ENCODE measurements at regions not wholly inside any gene's neighbourhood (a gene's known extent, or its start where the extent isn't known, plus 50 kb on each side); places are given as distances from the start of the nearest gene placed in this dataset.

DNA sequence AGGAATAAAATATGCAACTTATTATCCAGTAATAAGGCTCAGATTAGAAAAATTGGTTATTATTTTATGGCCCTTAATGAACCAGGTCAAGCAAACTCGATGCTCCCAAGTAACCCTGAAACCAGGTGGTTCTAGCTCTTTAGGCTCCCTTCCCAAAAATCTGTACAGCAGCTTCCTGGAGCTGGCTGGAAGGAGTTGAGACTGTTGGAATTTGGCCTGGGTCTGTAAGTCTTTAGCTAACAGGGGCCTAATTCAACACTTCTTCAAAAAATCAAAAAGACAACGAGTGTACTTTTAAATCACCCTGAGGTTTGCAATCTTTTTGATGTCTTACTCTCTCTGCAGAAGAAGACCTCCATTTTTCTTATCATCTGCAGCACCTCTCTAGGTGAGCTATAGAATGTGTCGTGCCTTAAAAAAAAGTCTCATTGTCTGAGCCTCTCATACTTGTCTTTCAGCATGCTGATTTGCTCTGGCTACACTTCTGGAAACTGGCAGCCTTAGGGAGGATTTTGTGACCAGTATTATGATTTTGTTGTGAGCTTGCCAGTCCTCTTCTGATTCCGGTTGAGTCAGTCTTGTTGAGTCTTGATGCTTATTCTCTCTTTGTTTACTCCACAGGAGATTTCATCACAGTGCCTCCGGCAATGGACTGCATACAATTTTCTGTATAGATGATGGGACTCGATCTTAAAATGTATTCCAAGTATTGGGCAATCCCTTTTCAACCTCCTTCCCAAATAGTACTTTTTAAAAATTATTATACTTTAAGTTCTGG is 235.0 kb upstream of the KBTBD8 start:
- no peak overlapping the region for H3K18ac ChIP-seq (ENCODE audit: low read depth in 1 of 2, low read length in 2 of 2)
- H3K14ac ChIP-seq (ENCODE audit: low read length in 2 of 2) = no peak overlapping the region
- H2BK12ac ChIP-seq (ENCODE audit: low read length in 2 of 2) = no peak overlapping the region
- no peak overlapping the region for H3K27ac ChIP-seq (ENCODE audit: low read length, poor library complexity, severe bottlenecking)
- H2BK120ac ChIP-seq (ENCODE audit: low read depth, low read length) = no peak overlapping the region
- no peak overlapping the region for H2AK5ac ChIP-seq (ENCODE audit: low read length, severe bottlenecking)
- no peaks in the 10 kb centered on the region for H3K4me1 ChIP-seq (ENCODE audit: control insufficient read depth, insufficient read depth, low read depth, low read length)
- no peaks in the 10 kb centered on the region for H3K79me1 ChIP-seq (replicated peaks; ENCODE audit: low read length, poor library complexity, severe bottlenecking)
- no peaks in the 10 kb centered on the region for H3K36me3 ChIP-seq (ENCODE audit: control insufficient read depth in 1 of 2, insufficient read depth in 2 of 2, low read depth in 1 of 2, low read length in 2 of 2)
- H3K4me2 ChIP-seq (ENCODE audit: low read length, poor library complexity, severe bottlenecking) = no peak overlapping the region
- H3K4ac ChIP-seq (ENCODE audit: low read depth in 1 of 2, low read length in 2 of 2) = no peak overlapping the region
- no peak overlapping the region for H4K8ac ChIP-seq (ENCODE audit: low read length)
- H2BK5ac ChIP-seq (ENCODE audit: low read depth, low read length, poor library complexity, severe bottlenecking) = no peak overlapping the region
- H2AFZ ChIP-seq (ENCODE audit: low read depth, low read length) = no peak overlapping the region
- no peak overlapping the region for H3K9ac ChIP-seq (ENCODE audit: low read length)
- H3K23ac ChIP-seq (ENCODE audit: low read length in 2 of 2) = no peak overlapping the region
- H3K27me3 ChIP-seq (ENCODE audit: control insufficient read depth in 1 of 2, insufficient read depth in 1 of 2, low read length in 2 of 2) = no peaks in the 10 kb centered on the region
- H2BK15ac ChIP-seq (ENCODE audit: low read depth, poor library complexity, severe bottlenecking) = no peak overlapping the region
- no peak overlapping the region for H3K4me3 ChIP-seq (ENCODE audit: insufficient read depth in 1 of 2, low read depth in 1 of 2, low read length in 2 of 2)
- no peaks in the 10 kb centered on the region for H3K9me3 ChIP-seq (ENCODE audit: control insufficient read depth, low read length)
- WGBS = 83% methylated on average over 3 of the region's 6 CpGs
- DNase-seq = peak; percentile 18
- no peak overlapping the region for H4K91ac ChIP-seq (ENCODE audit: low read length)

DNA sequence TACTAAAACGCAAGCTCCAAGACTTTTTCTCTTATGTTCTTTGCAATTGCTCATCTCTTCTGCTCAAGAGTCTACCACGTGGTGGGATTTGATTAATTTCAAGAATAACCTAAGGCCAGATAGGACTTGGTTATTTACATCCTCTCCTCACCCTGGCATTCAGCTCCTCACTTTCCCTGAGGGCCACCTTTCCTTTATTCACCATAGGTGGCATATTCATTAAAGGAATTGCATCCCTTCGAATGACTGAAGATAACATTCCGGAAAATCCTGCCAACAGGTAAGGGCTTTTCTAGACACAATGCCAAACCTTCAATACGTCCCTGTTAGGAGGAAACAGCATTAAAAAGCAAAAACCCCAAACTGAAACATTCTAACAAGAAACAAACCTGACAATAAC is 220.0 kb upstream of the KBTBD8 start:
- H3K18ac ChIP-seq (ENCODE audit: low read depth in 1 of 2, low read length in 2 of 2) = no peak overlapping the region
- H3K36me3 ChIP-seq (ENCODE audit: control insufficient read depth in 1 of 2, insufficient read depth in 2 of 2, low read depth in 1 of 2, low read length in 2 of 2) = no peaks in the 10 kb centered on the region
- H3K4ac ChIP-seq (ENCODE audit: low read depth in 1 of 2, low read length in 2 of 2) = no peak overlapping the region
- no peak overlapping the region for H3K27ac ChIP-seq (ENCODE audit: low read length, poor library complexity, severe bottlenecking)
- no peak overlapping the region for H3K23ac ChIP-seq (ENCODE audit: low read length in 2 of 2)
- no peaks in the 10 kb centered on the region for H3K79me1 ChIP-seq (replicated peaks; ENCODE audit: low read length, poor library complexity, severe bottlenecking)
- H3K9me3 ChIP-seq (ENCODE audit: control insufficient read depth, low read length) = no peaks in the 10 kb centered on the region
- no peak overlapping the region for H2BK15ac ChIP-seq (ENCODE audit: low read depth, poor library complexity, severe bottlenecking)
- H2BK120ac ChIP-seq (ENCODE audit: low read depth, low read length) = no peak overlapping the region
- 69% methylated on average over 5 of the region's 5 CpGs for WGBS
- no peak overlapping the region for H2BK5ac ChIP-seq (ENCODE audit: low read depth, low read length, poor library complexity, severe bottlenecking)
- no peak overlapping the region for H4K91ac ChIP-seq (ENCODE audit: low read length)
- peaks cover 0 to 6% of the 10 kb centered on the region in 2 experiments for H3K27me3 ChIP-seq (ENCODE audit: control insufficient read depth in 1 of 2, insufficient read depth in 1 of 2, low read length in 2 of 2)
- no peak overlapping the region for H2BK12ac ChIP-seq (ENCODE audit: low read length in 2 of 2)
- no peak overlapping the region for H4K8ac ChIP-seq (ENCODE audit: low read length)
- H2AFZ ChIP-seq (ENCODE audit: low read depth, low read length) = no peak overlapping the region
- no peaks in the 10 kb centered on the region for H3K4me1 ChIP-seq (ENCODE audit: control insufficient read depth, insufficient read depth, low read depth, low read length)
- DNase-seq = no peak
- H3K14ac ChIP-seq (ENCODE audit: low read length in 2 of 2) = no peak overlapping the region
- no peak overlapping the region for H3K4me3 ChIP-seq (ENCODE audit: insufficient read depth in 1 of 2, low read depth in 1 of 2, low read length in 2 of 2)
- H3K9ac ChIP-seq (ENCODE audit: low read length) = no peak overlapping the region
- no peak overlapping the region for H3K4me2 ChIP-seq (ENCODE audit: low read length, poor library complexity, severe bottlenecking)
- no peak overlapping the region for H2AK5ac ChIP-seq (ENCODE audit: low read length, severe bottlenecking)

DNA sequence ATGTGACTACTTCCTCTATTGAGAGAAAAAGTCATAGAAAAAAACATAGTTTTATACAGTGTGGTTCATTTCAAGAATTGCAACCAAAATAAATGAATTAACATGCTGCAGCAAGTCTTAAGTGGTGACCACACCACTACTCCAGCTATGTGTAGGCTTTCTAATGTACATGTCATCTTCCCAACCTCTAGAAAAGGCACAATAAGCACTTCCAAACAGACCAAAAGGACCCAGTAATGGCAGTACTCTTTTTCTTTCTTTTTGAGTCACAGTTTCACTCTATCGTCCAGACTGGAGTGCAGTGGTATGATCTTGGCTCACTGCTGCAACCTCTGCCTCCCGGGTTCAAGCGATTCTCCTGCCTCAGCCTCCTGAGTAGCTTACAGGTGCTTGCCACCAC is 219.3 kb upstream of the KBTBD8 start:
- H3K9ac ChIP-seq (ENCODE audit: low read length) = no peak overlapping the region
- H3K27ac ChIP-seq (ENCODE audit: low read length, poor library complexity, severe bottlenecking) = no peak overlapping the region
- H4K91ac ChIP-seq (ENCODE audit: low read length) = no peak overlapping the region
- no peak overlapping the region for H4K8ac ChIP-seq (ENCODE audit: low read length)
- no peak for DNase-seq
- no peak overlapping the region for H2BK120ac ChIP-seq (ENCODE audit: low read depth, low read length)
- no peak overlapping the region for H2BK12ac ChIP-seq (ENCODE audit: low read length in 2 of 2)
- H3K4ac ChIP-seq (ENCODE audit: low read depth in 1 of 2, low read length in 2 of 2) = no peak overlapping the region
- no peak overlapping the region for H3K14ac ChIP-seq (ENCODE audit: low read length in 2 of 2)
- H3K9me3 ChIP-seq (ENCODE audit: control insufficient read depth, low read length) = no peaks in the 10 kb centered on the region
- no peak overlapping the region for H2AK5ac ChIP-seq (ENCODE audit: low read length, severe bottlenecking)
- no peak overlapping the region for H3K18ac ChIP-seq (ENCODE audit: low read depth in 1 of 2, low read length in 2 of 2)
- no peak overlapping the region for H3K23ac ChIP-seq (ENCODE audit: low read length in 2 of 2)
- no peak overlapping the region for H2BK15ac ChIP-seq (ENCODE audit: low read depth, poor library complexity, severe bottlenecking)
- H2BK5ac ChIP-seq (ENCODE audit: low read depth, low read length, poor library complexity, severe bottlenecking) = no peak overlapping the region
- H3K27me3 ChIP-seq (ENCODE audit: control insufficient read depth in 1 of 2, insufficient read depth in 1 of 2, low read length in 2 of 2) = peaks cover 0 to 6% of the 10 kb centered on the region in 2 experiments
- H3K4me1 ChIP-seq (ENCODE audit: control insufficient read depth, insufficient read depth, low read depth, low read length) = no peaks in the 10 kb centered on the region
- 96% methylated on average over 3 of the region's 3 CpGs for WGBS
- no peak overlapping the region for H2AFZ ChIP-seq (ENCODE audit: low read depth, low read length)
- no peaks in the 10 kb centered on the region for H3K79me1 ChIP-seq (replicated peaks; ENCODE audit: low read length, poor library complexity, severe bottlenecking)
- H3K4me2 ChIP-seq (ENCODE audit: low read length, poor library complexity, severe bottlenecking) = no peak overlapping the region
- H3K36me3 ChIP-seq (ENCODE audit: control insufficient read depth in 1 of 2, insufficient read depth in 2 of 2, low read depth in 1 of 2, low read length in 2 of 2) = no peaks in the 10 kb centered on the region
- no peak overlapping the region for H3K4me3 ChIP-seq (ENCODE audit: insufficient read depth in 1 of 2, low read depth in 1 of 2, low read length in 2 of 2)

DNA sequence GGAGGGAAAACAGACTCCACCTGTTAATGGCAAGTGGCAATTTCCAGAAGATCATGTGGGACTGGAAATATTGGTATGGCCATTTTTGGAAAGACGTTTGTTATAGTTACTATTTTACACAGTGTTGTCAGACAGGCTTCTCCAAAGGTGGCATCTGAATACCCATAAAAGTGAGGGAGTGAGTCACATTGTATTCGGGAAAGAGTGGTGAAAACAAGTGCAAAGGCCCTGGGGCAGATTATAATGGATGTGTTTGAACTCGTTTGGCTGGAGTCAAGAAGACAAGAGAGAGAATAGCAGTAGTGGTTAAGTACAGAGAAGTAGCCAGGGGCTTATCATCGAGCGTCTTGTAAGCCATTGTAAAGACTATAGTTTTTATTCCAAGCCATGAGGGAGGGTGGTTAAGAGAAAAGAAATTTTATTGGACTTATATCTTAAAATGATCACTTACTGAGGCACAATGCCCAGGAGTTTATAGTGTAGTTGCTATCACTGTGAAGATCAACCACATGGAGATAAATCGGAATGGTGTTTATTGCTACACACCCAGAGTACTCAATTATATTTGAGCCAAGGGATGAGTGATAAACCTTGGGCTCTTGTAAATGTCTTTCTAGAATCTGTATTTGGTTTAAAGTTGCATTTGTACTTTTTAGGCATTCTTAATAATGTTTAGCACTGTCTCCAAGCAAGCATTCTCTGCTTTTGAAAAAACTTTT is 212.8 kb upstream of the KBTBD8 start:
- H2AFZ ChIP-seq (ENCODE audit: low read depth, low read length) = no peak overlapping the region
- no peak overlapping the region for H3K14ac ChIP-seq (ENCODE audit: low read length in 2 of 2)
- H3K27me3 ChIP-seq (ENCODE audit: control insufficient read depth in 1 of 2, insufficient read depth in 1 of 2, low read length in 2 of 2) = no peaks in the 10 kb centered on the region
- no peak for DNase-seq
- no peaks in the 10 kb centered on the region for H3K9me3 ChIP-seq (ENCODE audit: control insufficient read depth, low read length)
- H3K4me2 ChIP-seq (ENCODE audit: low read length, poor library complexity, severe bottlenecking) = no peak overlapping the region
- 82% methylated on average over 6 of the region's 6 CpGs for WGBS
- H3K23ac ChIP-seq (ENCODE audit: low read length in 2 of 2) = no peak overlapping the region
- no peaks in the 10 kb centered on the region for H3K4me1 ChIP-seq (ENCODE audit: control insufficient read depth, insufficient read depth, low read depth, low read length)
- no peak overlapping the region for H4K91ac ChIP-seq (ENCODE audit: low read length)
- no peak overlapping the region for H2BK5ac ChIP-seq (ENCODE audit: low read depth, low read length, poor library complexity, severe bottlenecking)
- H2BK120ac ChIP-seq (ENCODE audit: low read depth, low read length) = no peak overlapping the region
- no peaks in the 10 kb centered on the region for H3K36me3 ChIP-seq (ENCODE audit: control insufficient read depth in 1 of 2, insufficient read depth in 2 of 2, low read depth in 1 of 2, low read length in 2 of 2)
- H3K4me3 ChIP-seq (ENCODE audit: insufficient read depth in 1 of 2, low read depth in 1 of 2, low read length in 2 of 2) = no peak overlapping the region
- no peak overlapping the region for H3K27ac ChIP-seq (ENCODE audit: low read length, poor library complexity, severe bottlenecking)
- no peak overlapping the region for H2BK12ac ChIP-seq (ENCODE audit: low read length in 2 of 2)
- no peak overlapping the region for H3K9ac ChIP-seq (ENCODE audit: low read length)
- no peak overlapping the region for H2AK5ac ChIP-seq (ENCODE audit: low read length, severe bottlenecking)
- no peak overlapping the region for H3K4ac ChIP-seq (ENCODE audit: low read depth in 1 of 2, low read length in 2 of 2)
- no peak overlapping the region for H3K18ac ChIP-seq (ENCODE audit: low read depth in 1 of 2, low read length in 2 of 2)
- H2BK15ac ChIP-seq (ENCODE audit: low read depth, poor library complexity, severe bottlenecking) = no peak overlapping the region
- no peak overlapping the region for H4K8ac ChIP-seq (ENCODE audit: low read length)
- no peaks in the 10 kb centered on the region for H3K79me1 ChIP-seq (replicated peaks; ENCODE audit: low read length, poor library complexity, severe bottlenecking)
